Left forelimb (tissue), 1 donor: ENCODE measurements at regions not wholly inside any gene's neighbourhood (a gene's known extent, or its start where the extent isn't known, plus 50 kb on each side); places are given as distances from the start of the nearest gene placed in this dataset.

Source experiments
- DNase-seq: peaks from one replicate; pipeline ENCODE4 v3.0.0-alpha.2; 2018; ENCODE audit warnings: low spot score

DNA sequence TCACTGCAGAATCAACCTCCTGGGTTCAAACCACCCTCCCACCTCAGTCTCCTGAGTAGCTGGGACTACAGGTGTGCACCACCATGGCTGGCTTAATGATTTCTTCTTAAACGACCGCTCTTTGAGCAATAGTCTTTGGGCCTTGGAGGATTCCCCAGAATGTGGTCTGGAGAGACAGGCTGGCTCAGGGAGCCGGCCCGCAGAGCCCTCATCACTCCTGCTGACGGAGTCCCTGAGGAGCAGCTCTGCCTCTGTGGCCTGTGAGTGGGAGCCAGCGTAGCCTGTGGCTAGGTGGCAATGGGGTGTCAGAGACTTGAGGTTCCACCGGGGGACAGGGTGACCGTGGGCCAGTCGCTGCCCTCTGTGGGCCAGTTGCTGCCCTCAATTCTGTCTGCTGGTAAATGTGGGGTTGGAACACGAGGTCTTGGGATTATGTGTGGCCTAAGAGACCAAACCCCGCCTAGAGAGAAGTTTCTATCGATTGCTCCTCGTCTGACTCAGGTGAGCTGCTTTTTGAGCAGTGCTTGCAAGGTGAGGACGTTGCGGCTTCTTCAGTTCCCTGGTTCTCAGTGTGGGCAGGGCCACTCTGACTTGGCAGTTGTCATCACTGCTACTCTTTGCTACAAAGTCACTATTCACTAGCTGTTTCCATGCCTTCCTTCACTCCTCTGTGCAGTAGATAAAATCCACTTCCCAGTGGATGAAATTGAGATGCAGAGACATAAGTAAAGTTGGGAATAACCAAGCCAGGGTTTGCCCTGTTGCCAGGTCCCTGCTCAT, 124.8 kb upstream of the NECTIN1 start:
- DNase-seq, result no peak

DNA sequence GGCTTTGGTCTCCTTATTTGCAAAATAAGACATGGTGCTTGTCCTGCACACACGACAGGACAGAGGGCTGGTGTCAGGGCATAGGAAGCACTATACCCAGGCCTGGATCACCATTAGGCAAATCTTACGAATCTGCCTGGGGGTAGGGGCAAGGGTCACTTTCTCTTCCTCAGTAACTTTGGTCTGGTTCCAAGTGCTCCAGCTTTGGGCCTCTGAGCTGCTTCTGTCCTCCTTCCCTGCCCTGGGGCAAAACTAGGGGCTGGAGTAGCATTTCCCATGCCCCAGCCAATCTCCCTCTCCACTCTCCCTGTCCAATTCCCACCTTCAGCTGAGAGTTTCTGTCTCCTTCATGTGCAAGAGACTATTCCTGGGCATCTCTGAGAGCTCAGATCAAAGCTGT, 123.7 kb upstream of the NECTIN1 start:
- DNase-seq, result no peak

DNA sequence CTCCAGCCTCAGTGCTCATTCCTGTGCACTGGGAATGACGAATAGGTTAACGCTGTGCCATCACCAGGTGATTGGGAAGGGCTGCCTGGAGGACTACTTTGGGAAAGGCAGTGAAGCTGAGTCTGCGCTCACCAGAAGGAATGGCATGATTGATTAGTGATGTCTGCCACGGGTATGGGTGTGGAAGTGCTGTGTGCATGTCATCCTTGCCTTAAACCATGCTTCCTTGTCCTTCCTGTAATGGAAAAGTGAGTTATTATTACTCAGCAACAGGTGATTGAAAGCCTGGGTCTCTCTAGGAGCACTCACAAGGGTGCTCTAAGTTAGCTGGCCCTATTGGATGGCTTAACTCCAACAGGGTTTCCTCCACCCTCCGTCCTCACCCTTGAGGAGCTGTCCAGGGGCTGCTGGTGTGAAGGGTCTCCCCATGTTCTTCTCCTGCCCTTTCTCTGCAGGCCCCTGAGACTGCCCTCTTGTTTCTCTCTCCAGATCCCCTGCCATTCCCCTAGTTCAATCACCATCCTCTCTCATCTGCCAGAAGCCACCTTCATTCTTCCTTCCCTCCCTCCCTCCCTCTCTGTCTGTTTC, 121.9 kb upstream of the NECTIN1 start:
- no peak for DNase-seq

DNA sequence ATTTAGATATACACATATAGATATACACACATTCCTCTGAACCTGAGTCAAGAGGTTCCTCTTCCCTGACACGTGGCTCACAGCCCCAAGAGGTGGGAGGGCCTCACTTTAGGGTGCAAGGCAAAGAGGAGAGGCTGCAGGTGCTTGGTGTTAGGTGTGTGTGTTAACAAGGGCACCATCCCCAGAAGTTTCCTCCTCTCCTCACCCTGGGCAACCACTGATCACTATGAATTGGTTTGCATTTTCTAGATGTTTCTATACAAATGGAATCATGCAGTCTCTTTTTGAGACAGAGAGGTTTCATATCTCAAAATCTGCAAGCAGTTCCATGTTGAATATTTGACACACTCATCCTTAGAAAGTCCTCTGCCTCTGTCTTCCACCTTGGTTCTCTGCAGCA, 120.9 kb upstream of the NECTIN1 start:
- DNase-seq, result no peak

DNA sequence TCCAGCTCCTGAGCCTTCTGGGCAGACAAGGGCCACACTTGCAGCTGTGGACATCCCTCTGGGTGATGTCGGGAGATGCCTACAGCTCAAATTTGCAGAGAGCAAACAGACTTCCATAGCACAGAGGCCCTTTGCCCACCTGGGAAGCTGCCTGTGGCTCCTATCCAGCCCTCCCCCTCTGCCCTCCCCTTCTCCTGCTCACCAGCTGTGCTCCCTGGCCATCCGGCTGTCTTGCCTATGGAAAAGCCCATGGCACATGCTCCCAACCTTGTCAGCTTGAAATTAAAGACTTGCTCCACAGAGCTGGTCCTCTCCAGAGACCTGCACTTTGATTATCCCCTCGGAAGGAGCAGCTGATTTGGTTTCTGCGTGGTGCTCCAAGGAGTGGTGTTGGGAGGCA, 118.9 kb upstream of the NECTIN1 start:
- DNase-seq, result no peak

DNA sequence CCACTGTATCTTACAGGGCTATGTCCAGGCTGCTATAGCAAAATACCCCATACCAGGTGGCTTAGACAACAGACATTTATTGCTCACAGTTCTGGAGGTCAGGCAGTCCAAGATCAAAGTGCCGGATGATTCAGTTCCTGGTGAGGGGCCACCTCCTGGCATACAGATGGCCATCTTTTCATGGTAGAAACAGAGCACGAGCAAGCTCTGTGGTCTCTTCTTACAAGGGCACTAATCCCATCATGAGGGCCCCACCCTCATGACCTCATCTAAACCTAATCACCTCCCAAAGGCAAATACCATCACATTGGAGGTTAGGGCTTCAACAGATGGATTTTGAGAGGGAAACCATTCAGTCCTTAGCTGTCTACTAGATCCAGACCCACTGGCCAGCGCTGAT, 117.4 kb upstream of the NECTIN1 start:
- DNase-seq, result no peak

DNA sequence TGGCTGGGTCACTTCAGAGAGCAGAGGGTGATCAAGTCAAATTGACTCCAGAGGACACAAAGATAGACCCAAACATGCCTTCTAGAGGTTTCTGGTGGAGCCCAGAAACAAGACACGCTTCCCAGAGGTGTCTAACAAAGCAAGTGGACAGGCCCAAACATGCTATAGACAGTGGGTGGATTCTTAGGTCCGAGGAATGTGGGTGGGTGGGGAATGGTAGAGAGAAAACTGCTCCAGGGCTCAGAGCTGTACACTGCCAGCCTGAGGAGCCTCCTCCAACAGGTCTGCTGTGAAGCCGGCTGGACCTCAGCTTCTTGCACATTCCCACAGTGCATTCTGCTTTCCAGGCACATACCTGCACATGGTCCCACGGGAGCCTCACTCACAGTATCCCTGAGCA, 116.8 kb upstream of the NECTIN1 start:
- no peak for DNase-seq

DNA sequence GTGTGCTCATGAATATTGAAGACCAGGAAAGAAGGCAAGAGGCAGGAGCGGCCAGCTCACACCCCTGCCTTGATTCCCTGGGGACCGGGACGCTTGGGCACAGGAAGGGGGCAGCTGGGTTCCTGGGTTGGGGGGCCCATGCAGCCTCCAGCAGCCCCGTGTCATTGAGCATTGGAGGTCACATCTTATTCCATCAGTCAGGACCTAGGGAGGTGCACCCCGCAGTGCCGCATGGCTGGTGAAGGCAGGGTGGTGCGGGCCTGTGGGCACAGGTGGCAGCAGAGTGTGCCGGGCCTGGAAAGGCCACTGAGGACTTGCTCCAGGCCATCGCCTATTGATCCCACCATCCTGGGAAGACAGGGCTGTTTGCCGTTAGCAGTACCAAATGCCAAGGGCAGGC, 116.3 kb upstream of the NECTIN1 start:
- no peak for DNase-seq

DNA sequence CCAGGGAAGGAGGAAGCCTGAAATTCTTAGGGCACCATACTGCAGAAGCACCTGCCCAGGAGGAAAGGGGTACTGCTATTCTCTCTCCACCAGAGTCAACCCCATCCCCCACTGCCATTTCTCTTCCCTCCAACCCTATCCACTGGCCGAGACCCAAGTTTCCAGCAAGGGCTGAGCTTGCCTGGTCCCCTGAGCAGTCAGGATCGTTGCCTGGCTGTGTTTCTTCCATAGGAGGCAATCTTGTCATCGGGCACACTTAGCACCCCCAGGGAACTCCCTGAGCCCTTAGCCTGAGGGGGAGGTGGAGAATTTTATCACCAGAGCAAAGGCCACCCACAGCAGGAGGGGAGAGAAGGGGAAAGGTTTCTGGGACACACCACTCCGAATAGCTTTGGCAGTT, 115.8 kb upstream of the NECTIN1 start:
- DNase-seq, result no peak

DNA sequence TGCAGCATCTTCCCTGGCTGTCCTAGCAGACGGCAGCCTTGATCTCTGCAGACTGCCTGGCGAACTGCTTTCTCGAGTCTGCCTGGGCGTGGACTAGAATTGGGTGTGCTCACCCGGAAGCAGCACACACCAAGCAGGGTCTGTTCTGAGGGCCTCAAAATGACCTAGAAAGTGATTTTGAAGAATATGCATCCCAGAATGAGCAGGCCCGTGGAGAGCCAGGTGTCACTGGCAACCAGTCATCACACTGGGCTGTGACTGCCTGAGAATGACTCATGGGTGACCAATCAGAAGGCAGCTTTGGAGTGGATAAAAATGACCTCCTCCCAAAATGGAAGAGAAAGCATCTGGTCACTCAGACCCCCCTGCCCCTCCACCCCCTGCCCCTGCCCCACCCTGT, 114.9 kb upstream of the NECTIN1 start:
- no peak for DNase-seq

DNA sequence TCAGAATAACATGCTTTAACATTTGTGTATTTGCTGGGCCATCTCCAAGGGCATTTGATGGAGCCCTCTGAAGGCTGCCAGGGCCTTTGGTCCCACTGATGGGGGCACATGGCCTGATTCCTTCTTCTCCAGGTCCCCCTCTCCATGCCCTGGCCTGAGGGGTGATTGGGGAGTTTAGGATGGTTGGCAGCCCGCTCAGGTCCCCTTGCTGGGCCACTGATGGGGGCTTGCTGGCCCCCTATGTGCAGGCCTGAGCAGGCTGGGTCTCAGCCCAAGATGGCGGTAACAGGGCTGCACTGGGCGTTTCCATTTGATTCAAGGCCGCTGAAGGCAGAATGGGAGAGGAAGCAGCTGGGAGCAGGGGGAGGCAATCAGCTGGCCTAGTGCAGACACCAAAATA, 113.7 kb upstream of the NECTIN1 start:
- no peak for DNase-seq

DNA sequence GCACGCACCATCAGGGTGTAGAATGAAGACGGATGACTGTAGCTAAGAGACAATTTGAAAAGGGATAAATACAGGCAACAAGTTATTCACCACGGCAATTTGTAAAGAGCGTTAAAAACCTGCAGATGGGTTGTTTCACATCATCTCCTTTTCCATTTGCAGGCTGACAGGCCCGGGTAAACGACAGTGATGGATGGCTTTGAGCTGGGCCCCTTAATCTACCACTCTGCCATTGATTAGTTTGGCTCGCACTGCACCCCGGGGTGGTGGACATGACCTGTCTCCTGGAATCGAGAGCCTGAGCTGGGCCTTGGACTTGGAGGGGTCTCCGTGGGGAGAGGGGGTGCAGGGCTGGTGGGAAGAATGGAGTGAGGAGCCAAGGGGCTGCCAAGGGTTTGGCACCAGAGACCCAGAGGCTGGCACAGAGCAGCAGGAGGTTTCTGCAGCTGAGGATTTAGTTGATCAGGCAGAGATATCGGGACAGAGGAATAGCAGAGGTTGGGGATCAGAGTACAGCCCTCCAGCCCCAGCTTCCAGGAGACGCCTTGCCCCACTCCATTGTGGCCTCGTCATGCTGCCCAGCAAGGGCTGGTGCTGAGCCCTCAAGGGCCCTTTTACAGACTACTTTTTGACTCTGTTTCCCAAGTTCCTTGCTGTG, 110.6 kb upstream of the NECTIN1 start:
- DNase-seq, result no peak

DNA sequence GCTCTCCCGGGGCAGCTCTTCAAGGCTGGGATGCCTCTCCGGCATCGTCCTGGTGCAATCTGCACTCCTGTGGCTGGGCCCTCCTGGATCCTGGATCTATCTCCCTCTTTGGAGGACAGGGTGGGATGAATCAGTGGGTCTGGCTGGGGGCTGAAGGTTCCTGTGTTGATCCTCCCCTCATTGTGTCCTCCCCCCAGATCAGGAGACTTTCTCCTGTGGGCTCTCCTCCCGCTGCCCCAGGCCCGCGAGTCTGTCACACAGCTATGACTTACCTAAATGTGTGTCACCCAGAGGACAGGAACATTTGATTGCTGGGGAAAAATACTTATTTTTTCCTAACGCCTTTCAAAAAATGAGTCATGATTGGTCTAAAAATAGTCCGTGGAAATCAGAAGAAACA, 106.8 kb upstream of the NECTIN1 start:
- DNase-seq, result no peak

DNA sequence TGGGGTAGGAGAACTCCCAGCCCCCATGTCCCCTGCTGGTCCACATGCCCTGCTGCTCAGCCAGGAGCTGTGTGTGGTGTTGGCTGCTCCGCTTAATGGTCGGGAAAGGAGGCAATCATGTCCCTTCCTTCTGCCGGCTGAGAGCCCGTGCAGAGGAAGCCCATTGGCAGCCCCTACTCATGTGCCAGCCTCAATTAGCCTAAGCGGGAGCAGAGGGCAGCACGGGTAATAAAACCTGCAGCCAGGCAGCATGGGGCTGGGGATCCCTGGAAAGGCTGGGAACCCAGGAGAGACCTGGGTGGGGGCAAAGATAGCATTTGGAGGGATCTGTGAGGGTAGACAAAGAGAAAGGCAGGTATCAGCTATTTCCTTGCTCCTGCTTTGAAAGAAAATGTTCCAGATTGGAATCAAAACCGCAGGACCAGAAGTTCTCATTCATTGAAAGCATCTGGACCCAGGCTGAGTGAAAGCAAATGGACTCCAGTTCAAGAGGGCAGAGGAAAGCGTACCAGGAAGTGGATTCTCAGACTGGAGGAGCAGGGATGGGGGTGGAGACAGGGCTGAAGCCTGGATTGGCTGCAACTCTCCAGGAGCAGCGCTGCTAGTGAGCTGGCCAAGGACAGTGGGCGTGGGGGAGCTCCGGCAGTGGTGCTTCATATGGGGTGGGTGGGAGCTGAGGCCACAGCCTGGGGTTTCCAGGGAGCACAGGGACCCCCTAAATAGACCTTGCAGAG, 103.4 kb upstream of the NECTIN1 start:
- DNase-seq, result no peak

DNA sequence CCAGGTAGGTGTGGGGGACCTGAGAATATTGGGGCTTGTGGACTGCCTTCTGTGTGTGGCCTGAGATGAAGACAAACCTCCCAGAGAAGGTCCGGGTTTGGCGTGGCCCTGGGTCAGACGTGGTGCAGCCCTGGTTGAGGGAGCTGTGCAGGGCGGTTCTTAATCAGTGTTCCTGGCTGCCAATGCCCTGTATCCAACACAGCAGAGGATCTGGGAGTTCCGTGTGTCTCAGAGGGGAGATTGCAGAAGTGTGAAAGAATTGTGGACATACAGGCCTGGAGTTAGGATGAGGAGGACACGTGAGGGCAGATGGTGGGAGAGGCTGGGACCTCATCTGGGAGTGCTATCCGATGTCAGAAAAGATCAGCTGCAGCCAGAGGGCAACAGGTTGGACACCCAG, 102.0 kb upstream of the NECTIN1 start:
- no peak for DNase-seq

DNA sequence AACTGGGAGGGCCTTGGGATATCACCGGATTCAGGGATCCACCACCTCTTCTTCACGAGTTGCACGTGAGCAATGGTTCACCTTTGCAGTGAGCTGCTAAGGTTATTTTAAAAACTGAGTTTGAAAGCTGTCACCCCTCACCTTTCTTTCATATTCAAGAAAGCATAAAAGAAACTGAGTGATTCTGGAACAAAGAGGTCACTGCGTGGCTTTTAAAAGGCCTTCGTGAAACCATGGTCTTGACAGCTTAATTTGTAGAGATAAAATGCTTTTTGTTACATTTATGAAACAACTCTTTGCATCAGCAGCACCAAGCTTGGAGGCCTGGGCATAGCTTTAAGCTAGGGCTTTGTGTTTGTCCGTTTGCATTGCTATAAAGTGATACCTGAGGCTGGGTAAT, 101.4 kb upstream of the NECTIN1 start:
- no peak for DNase-seq

DNA sequence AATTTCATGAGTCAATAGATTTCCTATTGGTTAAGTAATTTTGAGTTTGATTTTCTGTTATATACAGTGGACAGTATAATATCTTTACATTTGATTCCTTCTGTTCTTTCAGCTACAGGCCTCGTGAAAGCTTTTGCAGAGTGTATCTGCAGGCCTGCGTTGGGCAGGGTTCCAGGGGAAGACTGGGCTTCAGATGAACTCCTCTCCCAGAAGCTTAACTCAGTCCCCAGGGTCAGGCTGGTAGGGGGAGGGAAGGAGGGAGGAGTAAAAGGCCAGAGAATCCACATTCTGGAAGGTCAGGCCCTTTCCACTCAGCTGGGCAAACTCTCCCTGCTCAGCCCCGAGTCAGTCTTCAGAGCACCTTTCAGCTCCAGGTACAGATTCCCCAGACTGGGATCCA, 100.4 kb upstream of the NECTIN1 start:
- DNase-seq, result no peak

DNA sequence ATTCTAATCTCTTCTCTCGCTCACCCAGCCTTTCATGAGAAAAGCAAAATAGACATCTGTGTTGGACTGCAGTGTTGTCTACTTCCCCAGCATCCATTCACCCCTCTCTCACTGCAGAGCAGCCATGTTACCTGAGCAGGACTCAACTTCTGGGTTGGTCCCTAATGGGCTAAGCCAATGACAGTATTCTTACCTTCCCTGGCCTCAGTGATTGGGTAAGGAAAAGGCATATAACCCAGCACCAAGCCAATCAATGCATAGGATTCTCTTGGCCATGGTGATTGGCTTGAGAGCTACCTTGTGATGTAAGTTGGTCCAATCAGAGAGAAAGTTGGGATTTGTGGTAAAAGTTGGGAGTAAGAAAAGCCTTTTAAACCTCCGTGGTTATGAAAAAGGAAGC, 99.8 kb upstream of the NECTIN1 start:
- no peak for DNase-seq

DNA sequence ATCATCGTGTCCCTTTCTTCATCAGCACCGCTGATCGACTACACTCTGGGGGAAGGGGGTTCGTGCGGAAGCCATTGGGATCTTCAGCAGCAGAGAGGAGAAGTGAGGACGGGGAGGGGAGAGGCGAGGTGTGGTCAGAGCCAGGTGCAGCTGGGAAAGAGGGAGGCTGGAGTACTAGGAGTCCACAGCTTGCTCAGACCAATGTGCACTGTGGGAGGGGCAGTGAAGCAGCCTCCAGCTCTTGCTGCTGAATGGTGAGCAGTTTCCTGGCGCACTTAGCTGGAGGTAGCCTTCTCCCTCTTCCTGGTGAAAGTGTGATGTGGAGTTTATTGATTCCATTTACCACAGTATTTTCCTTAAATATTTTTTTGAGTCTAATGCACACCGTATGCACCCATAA, 99.0 kb upstream of the NECTIN1 start:
- no peak for DNase-seq

DNA sequence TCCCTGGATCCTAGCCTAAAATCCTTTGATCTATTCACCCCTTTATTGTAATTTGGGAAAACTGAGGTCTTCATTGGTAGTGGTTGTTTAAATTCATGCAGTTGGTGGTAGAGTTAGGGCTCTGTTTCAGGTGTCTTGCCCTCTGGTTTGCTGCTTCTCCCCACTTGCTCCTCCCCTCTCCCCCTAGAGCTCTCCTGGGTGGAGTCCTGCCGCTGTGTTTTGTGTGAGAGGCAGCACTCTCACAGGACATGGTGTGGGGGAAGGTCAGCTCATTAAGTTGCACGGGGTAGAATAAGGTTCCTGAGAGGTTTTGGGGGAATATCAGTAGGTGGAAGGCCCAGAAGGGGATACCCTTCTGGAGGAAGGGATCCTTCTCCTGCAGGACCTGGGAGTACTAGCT, 98.1 kb upstream of the NECTIN1 start:
- DNase-seq, result no peak

DNA sequence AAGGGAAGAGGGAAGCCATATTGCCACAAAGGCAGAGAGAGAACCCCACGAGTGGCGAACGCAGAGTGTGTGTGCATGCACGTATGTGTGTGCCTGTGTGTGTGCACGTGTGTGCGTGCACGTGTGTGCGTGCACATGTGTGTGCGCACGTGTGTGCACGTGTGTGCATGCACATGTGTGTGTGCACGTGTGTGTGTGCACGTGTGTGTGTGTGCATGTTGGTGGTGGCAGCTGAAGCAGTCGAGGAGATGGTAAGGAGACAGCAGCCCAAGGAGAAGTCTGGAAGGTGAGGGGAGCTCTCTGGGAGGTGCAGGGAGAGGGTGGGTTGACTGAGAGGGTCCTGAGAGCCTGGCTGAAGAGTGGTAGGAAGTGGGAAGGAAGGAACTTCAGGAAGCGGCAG, 94.1 kb upstream of the NECTIN1 start:
- no peak for DNase-seq

DNA sequence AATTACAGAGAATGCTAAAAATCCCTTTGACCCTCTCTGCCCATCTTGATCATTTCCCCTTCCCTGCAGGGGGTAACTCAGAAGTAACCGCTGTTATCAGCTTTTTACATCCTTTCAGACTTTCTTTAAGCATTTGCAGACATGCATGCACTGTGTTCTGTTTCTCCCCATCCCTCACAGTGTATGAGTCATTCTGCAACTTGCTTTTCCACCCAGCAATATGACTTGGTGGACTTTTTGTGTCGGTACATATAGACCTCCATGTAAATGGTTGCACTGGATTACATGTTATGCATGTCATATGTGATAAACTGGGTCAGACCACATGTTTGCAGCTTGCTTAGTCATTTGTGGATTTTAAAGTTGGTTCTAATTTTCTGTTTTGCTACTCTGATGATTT, 87.7 kb upstream of the NECTIN1 start:
- no peak for DNase-seq

DNA sequence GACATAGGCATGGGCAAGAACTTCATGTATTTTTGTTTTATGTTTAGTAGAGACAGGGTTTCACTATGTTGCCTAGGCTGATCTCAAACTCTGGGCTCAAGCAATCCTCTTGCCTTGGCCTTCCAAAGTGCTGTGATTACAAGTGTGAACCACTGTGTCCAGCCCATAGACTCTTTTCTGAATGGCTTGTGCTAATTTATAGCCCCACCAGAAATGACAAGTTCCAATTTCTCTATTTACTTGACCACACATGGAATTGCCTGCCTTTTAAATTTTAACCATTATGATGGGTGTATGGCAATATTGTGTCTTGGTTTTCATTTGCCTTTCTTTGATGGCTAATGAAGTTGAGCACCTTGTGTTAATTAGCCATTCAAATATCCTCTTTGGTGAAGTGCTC, 85.8 kb upstream of the NECTIN1 start:
- no peak for DNase-seq
